HEK293T (cell line): ENCODE measurements at regions not wholly inside any gene's neighbourhood (a gene's known extent, or its start where the extent isn't known, plus 50 kb on each side); places are given as distances from the start of the nearest gene placed in this dataset.

Source experiments
- ELF4 ChIP-seq: fragments of 450-650 bp; IDR thresholded peaks from 2 replicates; pipeline ENCODE4 v1.6.1; 2017; ENCODE audit warnings: antibody characterized with exemption
- FOXM1 ChIP-seq: fragments of 450-650 bp; IDR thresholded peaks from 2 replicates; pipeline ENCODE4 v1.6.1; 2017; ENCODE audit warnings: mild to moderate bottlenecking, borderline replicate concordance
- L3MBTL2 ChIP-seq: fragments of 450-650 bp; conservative IDR thresholded peaks from 2 replicates; pipeline ENCODE4 v1.6.1; 2016; ENCODE audit warnings: mild to moderate bottlenecking
- NFRKB ChIP-seq: fragments of 450-650 bp; IDR thresholded peaks from 2 replicates; pipeline ENCODE4 v1.6.1; 2016; ENCODE audit warnings: mild to moderate bottlenecking, moderate library complexity
- SUZ12 ChIP-seq: fragments of 450-650 bp; IDR thresholded peaks from 2 replicates; pipeline ENCODE4 v1.6.1; 2016; ENCODE audit warnings: mild to moderate bottlenecking
- ZNF384 ChIP-seq: fragments of 450-650 bp; IDR thresholded peaks from 2 replicates; pipeline ENCODE4 v1.6.1; 2016
- TF ChIP-seq, protein P1 (sequence below): fragments of 450-650 bp; IDR thresholded peaks from 2 replicates; pipeline ENCODE4 v1.6.1; 2016

DNA sequence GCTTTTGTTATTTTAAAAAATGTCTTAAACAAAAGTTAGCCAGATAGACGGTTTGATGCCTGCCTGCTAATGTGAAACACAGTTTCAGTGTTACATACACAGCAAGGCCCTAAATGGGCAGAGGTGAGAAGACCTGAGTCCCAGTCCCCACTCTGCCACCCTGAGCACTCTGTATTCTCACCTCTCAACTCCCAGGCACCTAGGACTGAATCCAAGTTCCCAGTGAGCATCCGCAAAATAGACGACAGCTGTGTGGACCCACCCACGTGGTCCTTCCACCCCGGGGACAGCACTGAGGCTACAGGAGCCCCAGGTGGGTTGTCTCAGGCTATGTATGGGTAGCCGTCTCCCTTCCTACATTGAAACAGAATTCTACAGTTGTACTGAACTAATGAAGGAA, 111.5 kb downstream of the RPL27A start:
- TF ChIP-seq FOXM1, result no peak
- no peak for TF ChIP-seq NFRKB
- TF ChIP-seq, protein P1, sequence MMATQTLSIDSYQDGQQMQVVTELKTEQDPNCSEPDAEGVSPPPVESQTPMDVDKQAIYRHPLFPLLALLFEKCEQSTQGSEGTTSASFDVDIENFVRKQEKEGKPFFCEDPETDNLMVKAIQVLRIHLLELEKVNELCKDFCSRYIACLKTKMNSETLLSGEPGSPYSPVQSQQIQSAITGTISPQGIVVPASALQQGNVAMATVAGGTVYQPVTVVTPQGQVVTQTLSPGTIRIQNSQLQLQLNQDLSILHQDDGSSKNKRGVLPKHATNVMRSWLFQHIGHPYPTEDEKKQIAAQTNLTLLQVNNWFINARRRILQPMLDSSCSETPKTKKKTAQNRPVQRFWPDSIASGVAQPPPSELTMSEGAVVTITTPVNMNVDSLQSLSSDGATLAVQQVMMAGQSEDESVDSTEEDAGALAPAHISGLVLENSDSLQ, result no peak
- TF ChIP-seq SUZ12, result no peak
- no peak for TF ChIP-seq L3MBTL2
- no peak for TF ChIP-seq ZNF384
- TF ChIP-seq ELF4, result no peak
